HG02870 (cell line): ENCODE measurements at regions not wholly inside any gene's neighbourhood (a gene's known extent, or its start where the extent isn't known, plus 50 kb on each side); places are given as distances from the start of the nearest gene placed in this dataset.

Experiments used
- ATAC-seq: cut with Tn5 transposase; IDR thresholded peaks from one replicate; pipeline ENCODE4 v1.9.1; 2021; ENCODE audit warnings: mild to moderate bottlenecking, moderate library complexity; ENCODE audit not compliant: unreplicated experiment

- no peak for ATAC-seq
Measured at GRCh38 chr6:170048615-170049256, 242.1 kb downstream of the DLL1 start.

- ATAC-seq, result no peak
Measured at GRCh38 chr6:170047823-170048222, 243.1 kb downstream of the DLL1 start.

- no peak for ATAC-seq
Measured at GRCh38 chr6:170046791-170047626, 243.9 kb downstream of the DLL1 start.

GRCh38 chr6:170045981-170046667 lies 244.8 kb downstream of the DLL1 start:
- no peak for ATAC-seq

- ATAC-seq, result no peak
Measured at GRCh38 chr6:170045563-170045960, 245.3 kb downstream of the DLL1 start.

- ATAC-seq, result no peak
Measured at GRCh38 chr6:170044836-170045562, 245.9 kb downstream of the DLL1 start.

- no peak for ATAC-seq
Measured at GRCh38 chr6:170043881-170044790, 246.7 kb downstream of the DLL1 start.

- no peak for ATAC-seq
Measured at GRCh38 chr6:170043150-170043819, 247.6 kb downstream of the DLL1 start.

- ATAC-seq, result no peak
Measured at GRCh38 chr6:170042596-170043118, 248.2 kb downstream of the DLL1 start.

- no peak for ATAC-seq
Measured at GRCh38 chr6:170042123-170042522, 248.8 kb downstream of the DLL1 start.

- ATAC-seq, result no peak
Measured at GRCh38 chr6:170041526-170041925, 249.4 kb downstream of the DLL1 start.

GRCh38 chr6:170040906-170041305 lies 250.0 kb downstream of the DLL1 start:
- no peak for ATAC-seq

GRCh38 chr6:170040115-170040500 lies 250.8 kb downstream of the DLL1 start:
- no peak for ATAC-seq

GRCh38 chr6:170039156-170040114 lies 251.4 kb downstream of the DLL1 start:
- ATAC-seq, result no peak

GRCh38 chr6:170038708-170039107 lies 252.2 kb downstream of the DLL1 start:
- ATAC-seq, result no peak

- no peak for ATAC-seq
Measured at GRCh38 chr6:170038251-170038650, 252.6 kb downstream of the DLL1 start.

GRCh38 chr6:170037541-170038250 lies 253.2 kb downstream of the DLL1 start:
- no peak for ATAC-seq

GRCh38 chr6:170036916-170037315 lies 254.0 kb downstream of the DLL1 start:
- no peak for ATAC-seq
